ENCODE measurements at regions not wholly inside any gene's neighbourhood (a gene's known extent, or its start where the extent isn't known, plus 50 kb on each side); places are given as distances from the start of the nearest gene placed in this dataset.

GRCh38 chr6:144606083-144606482, 320.9 kb downstream of the UTRN start:
- H3K4me1 ChIP-seq (ENCODE audit: control insufficient read depth in 4 of 4, insufficient read depth in 4 of 4, low read length in 3 of 4) = no peaks in the 10 kb centered on the region
- no peak overlapping the region for H3K9ac ChIP-seq (ENCODE audit: low read depth in 1 of 2, low read length in 2 of 2)
- no peak for DNase-seq (ENCODE audit: low spot score)
- no peaks in the 10 kb centered on the region for H3K27me3 ChIP-seq (ENCODE audit: control insufficient read depth in 4 of 4, insufficient read depth in 4 of 4, low read length in 3 of 4)
- H3K4me3 ChIP-seq (ENCODE audit: low read depth in 1 of 3, low read length in 3 of 3) = no peak overlapping the region
- H3K9me3 ChIP-seq (ENCODE audit: control insufficient read depth in 4 of 4, low read length in 3 of 4) = no peaks in the 10 kb centered on the region
- 86% methylated on average over 2 of the region's 2 CpGs for WGBS
- no peak overlapping the region for H3K27ac ChIP-seq (ENCODE audit: low read depth in 1 of 2, low read length in 2 of 2)
- no peaks in the 10 kb centered on the region for H3K36me3 ChIP-seq (ENCODE audit: control insufficient read depth in 4 of 4, insufficient read depth in 3 of 4, low read depth in 1 of 4, low read length in 3 of 4)
- TF ChIP-seq CTCF (IDR thresholded peaks at IDR 0.05; ENCODE audit: low read depth, low read length, missing input control) = no peak
- no peak for TF ChIP-seq JUND (IDR thresholded peaks at IDR 0.05)
- TF ChIP-seq RAD21 (IDR thresholded peaks at IDR 0.05) = no peak
- TF ChIP-seq NR2F2 (IDR thresholded peaks at IDR 0.05) = no peak
- no peak for TF ChIP-seq RXRA (IDR thresholded peaks at IDR 0.05)
- no peak for TF ChIP-seq FOXA2 (IDR thresholded peaks at IDR 0.05)
- TF ChIP-seq ZBTB33 (IDR thresholded peaks at IDR 0.05) = no peak
- TF ChIP-seq YY1 (IDR thresholded peaks at IDR 0.05) = no peak
- TF ChIP-seq REST (IDR thresholded peaks at IDR 0.05) = no peak
- TF ChIP-seq HNF4G (IDR thresholded peaks at IDR 0.05) = no peak
- no peak for TF ChIP-seq ATF3 (IDR thresholded peaks at IDR 0.05)
- TF ChIP-seq FOXA1 (IDR thresholded peaks at IDR 0.05) = no peak

GRCh38 chr6:144607998-144608735, 323.0 kb downstream of the UTRN start:
- H3K9me3 ChIP-seq (ENCODE audit: control insufficient read depth in 4 of 4, low read length in 3 of 4) = no peaks in the 10 kb centered on the region
- TF ChIP-seq TAF1 (conservative IDR thresholded peaks at IDR 0.05) (no peak), HNF4A (conservative IDR thresholded peaks at IDR 0.05) (no peak), EGR1 (IDR thresholded peaks at IDR 0.05; ENCODE audit: low read depth in 2 of 2) (no peak), HNF4G (IDR thresholded peaks at IDR 0.05) (no peak), RXRA (IDR thresholded peaks at IDR 0.05) (no peak), JUND (IDR thresholded peaks at IDR 0.05) (no peak), ATF3 (IDR thresholded peaks at IDR 0.05) (no peak), NR2F2 (IDR thresholded peaks at IDR 0.05) (no peak), SP1 (IDR thresholded peaks at IDR 0.05) (no peak), REST (IDR thresholded peaks at IDR 0.05) (no peak), YY1 (IDR thresholded peaks at IDR 0.05) (no peak), FOXA2 (IDR thresholded peaks at IDR 0.05) (no peak), GABPA (IDR thresholded peaks at IDR 0.05 in 1 of 2, conservative IDR thresholded peaks at IDR 0.05 in 1 of 2) (no peak), FOXA1 (IDR thresholded peaks at IDR 0.05) (no peak), RAD21 (IDR thresholded peaks at IDR 0.05) (no peak), ZBTB33 (IDR thresholded peaks at IDR 0.05) (no peak)
- no peaks in the 10 kb centered on the region for H3K27me3 ChIP-seq (ENCODE audit: control insufficient read depth in 4 of 4, insufficient read depth in 4 of 4, low read length in 3 of 4)
- DNase-seq (ENCODE audit: low spot score) = no peak
- no peak overlapping the region for H3K4me3 ChIP-seq (ENCODE audit: low read depth in 1 of 3, low read length in 3 of 3)
- no peak overlapping the region for H3K27ac ChIP-seq (ENCODE audit: low read depth in 1 of 2, low read length in 2 of 2)
- H3K9ac ChIP-seq (ENCODE audit: low read depth in 1 of 2, low read length in 2 of 2) = no peak overlapping the region
- 95% methylated on average over 5 of the region's 5 CpGs for WGBS
- H3K36me3 ChIP-seq (ENCODE audit: control insufficient read depth in 4 of 4, insufficient read depth in 3 of 4, low read depth in 1 of 4, low read length in 3 of 4) = no peaks in the 10 kb centered on the region
- H3K4me1 ChIP-seq (ENCODE audit: control insufficient read depth in 4 of 4, insufficient read depth in 4 of 4, low read length in 3 of 4) = no peaks in the 10 kb centered on the region

All from liver (tissue), 8 donors.